HL-60 (cell line): ENCODE measurements at regions not wholly inside any gene's neighbourhood (a gene's known extent, or its start where the extent isn't known, plus 50 kb on each side); places are given as distances from the start of the nearest gene placed in this dataset.

Experiments
- DNase-seq, 2 experiments: peaks; one replicate each; pipeline ENCODE4 v3.0.0-alpha.2; 2010 to 2020; ENCODE audit warnings: low read depth in 1 of 2, low spot score in 1 of 2
- H3K27ac ChIP-seq: fragments of 250-450 bp; sonication (Bioruptor Pico); replicated peaks from 2 replicates; pipeline ENCODE4 v1.5.1; 2020; ENCODE audit warnings: mild to moderate bottlenecking, moderate library complexity
- H3K27me3 ChIP-seq: fragments of 250-450 bp; sonication (Bioruptor Pico); 2 replicates; pipeline ENCODE4 v1.5.1; 2021; ENCODE audit warnings: mild to moderate bottlenecking, moderate library complexity; ENCODE audit not compliant: insufficient read depth, poor library complexity, severe bottlenecking
- H3K4me3 ChIP-seq: replicated peaks from 2 replicates; pipeline ENCODE4 v1.5.1; 2011; ENCODE audit warnings: mild to moderate bottlenecking, control low read depth, low read length; ENCODE audit not compliant: insufficient read depth
- GABPA ChIP-seq: IDR thresholded peaks from 2 replicates; pipeline ENCODE4 v1.6.1; 2012; ENCODE audit warnings: low read depth
- POLR2AphosphoS5 ChIP-seq: IDR thresholded peaks from 2 replicates; pipeline ENCODE4 v1.6.1; 2012; ENCODE audit warnings: low read depth
- REST ChIP-seq: IDR thresholded peaks from 2 replicates; pipeline ENCODE4 v1.6.1; 2012; ENCODE audit warnings: low read depth; ENCODE audit not compliant: insufficient replicate concordance
- SPI1 ChIP-seq: IDR thresholded peaks from 2 replicates; pipeline ENCODE4 v1.6.1; 2012; ENCODE audit warnings: low read depth, mild to moderate bottlenecking, borderline replicate concordance
- TF ChIP-seq, protein P1 (sequence below): IDR thresholded peaks from one replicate; pipeline ENCODE4 v1.5.1; 2011; ENCODE audit warnings: low read length, control low read depth, inconsistent platforms; ENCODE audit not compliant: insufficient read depth

DNA sequence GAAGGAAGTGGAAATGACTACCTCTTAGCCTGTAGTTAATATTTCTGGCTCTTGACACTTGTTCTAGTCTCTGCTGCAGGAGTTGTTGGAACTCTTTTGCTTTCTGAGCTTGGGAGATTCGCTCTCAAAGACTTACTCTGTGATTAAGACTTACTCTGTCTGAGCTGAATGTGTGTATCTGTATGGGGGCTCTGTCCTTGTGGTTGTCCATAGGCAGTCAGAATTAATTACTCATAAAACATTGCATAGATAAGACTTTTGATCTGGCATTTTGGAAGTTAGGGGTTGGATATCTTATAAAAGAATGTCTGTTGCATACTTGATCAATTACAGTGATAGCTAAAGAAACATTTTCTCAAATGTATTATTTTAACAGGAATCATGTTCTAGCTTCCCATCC is 199.2 kb upstream of the KIAA1217 start:
- DNase-seq = no peak
- H3K4me3 ChIP-seq = no peak overlapping the region
- no peak for TF ChIP-seq REST
- TF ChIP-seq GABPA = no peak
- TF ChIP-seq, protein P1, sequence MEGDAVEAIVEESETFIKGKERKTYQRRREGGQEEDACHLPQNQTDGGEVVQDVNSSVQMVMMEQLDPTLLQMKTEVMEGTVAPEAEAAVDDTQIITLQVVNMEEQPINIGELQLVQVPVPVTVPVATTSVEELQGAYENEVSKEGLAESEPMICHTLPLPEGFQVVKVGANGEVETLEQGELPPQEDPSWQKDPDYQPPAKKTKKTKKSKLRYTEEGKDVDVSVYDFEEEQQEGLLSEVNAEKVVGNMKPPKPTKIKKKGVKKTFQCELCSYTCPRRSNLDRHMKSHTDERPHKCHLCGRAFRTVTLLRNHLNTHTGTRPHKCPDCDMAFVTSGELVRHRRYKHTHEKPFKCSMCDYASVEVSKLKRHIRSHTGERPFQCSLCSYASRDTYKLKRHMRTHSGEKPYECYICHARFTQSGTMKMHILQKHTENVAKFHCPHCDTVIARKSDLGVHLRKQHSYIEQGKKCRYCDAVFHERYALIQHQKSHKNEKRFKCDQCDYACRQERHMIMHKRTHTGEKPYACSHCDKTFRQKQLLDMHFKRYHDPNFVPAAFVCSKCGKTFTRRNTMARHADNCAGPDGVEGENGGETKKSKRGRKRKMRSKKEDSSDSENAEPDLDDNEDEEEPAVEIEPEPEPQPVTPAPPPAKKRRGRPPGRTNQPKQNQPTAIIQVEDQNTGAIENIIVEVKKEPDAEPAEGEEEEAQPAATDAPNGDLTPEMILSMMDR = no peak
- TF ChIP-seq POLR2AphosphoS5 = no peak
- no peak for TF ChIP-seq SPI1
- H3K27ac ChIP-seq = no peak overlapping the region
- H3K27me3 ChIP-seq = no peaks in the 10 kb centered on the region

DNA sequence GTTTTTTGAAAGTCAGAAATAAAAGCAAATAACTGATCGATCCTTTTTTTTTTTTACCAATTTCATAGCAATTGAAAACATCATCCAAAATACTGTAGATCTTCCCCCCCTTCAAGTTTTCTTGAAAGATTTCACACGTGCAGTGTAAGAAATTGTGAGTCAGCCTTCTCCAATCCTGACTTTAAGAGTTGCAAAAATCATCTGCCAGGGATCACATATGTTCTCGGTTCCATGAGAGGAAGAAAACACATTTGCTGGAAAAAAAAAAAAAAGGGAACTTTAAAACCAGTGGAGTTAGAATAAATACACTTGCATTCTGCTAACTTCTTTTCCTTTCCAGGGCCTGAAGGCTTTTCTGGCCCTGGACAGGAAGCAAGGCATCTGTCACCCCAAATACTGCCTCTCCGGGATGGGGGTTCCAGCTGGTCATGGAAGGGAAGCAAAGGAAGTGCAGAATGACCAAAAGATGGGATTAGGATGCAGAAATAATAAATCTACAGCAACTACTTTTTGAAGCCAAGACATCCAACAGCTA is 198.4 kb upstream of the KIAA1217 start:
- Histone ChIP-seq H3K4me3 (no peak overlapping the region), H3K27me3 (no peaks in the 10 kb centered on the region), H3K27ac (no peak overlapping the region)
- TF ChIP-seq SPI1 = no peak
- TF ChIP-seq, protein P1 = no peak
- no peak for TF ChIP-seq REST
- TF ChIP-seq POLR2AphosphoS5 = no peak
- TF ChIP-seq GABPA = no peak
- DNase-seq = no peak

DNA sequence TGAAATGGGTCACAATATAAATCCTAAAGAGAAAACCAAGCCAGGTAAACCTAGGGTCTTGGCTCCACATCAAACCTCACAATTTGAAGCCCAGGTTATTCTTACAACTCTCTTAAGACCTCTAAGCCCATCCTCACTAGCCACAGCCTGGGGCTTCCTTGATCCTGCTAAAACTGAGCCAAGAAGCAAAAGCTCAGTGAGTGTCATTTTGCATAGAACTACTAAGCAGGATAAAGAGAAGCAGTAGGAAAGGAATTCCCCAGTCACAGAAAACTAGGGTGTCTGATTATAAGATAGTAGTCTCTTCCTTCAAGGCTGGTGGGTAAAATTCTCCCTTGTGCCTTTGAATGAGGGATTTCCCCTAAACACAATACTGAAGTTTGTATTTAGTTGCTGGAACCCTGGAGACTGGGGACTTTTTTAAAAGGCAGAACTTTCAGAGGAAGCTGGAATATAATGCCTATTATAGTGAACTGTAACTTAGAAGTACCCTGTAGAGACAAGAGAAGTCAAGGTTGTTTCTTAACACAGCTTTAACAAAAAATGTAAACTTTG is 196.6 kb upstream of the KIAA1217 start:
- no peak for TF ChIP-seq GABPA
- TF ChIP-seq REST = no peak
- TF ChIP-seq POLR2AphosphoS5 = no peak
- TF ChIP-seq SPI1 = no peak
- TF ChIP-seq, protein P1 = no peak
- H3K27me3 ChIP-seq = no peaks in the 10 kb centered on the region
- DNase-seq = no peak
- no peak overlapping the region for H3K27ac ChIP-seq
- H3K4me3 ChIP-seq = no peak overlapping the region
